ENCODE measurements at regions not wholly inside any gene's neighbourhood (a gene's known extent, or its start where the extent isn't known, plus 50 kb on each side); places are given as distances from the start of the nearest gene placed in this dataset.

DNA sequence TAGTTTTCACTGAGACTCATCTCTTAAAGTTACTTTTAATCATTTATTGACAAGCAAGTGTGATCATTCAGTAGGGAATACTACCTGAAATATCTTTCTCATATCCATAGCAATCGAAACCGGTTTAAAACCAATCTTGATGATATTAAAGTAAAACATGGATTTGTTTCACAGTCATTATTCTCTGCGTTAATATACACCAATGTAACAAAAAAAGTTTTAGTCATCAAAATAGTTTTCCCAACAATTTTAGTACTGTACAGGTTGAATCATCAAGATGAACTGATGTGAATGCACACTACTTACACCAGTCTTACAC, 137.0 kb upstream of the KRAS start:
- Histone ChIP-seq H3K4me1 (ENCODE audit: control insufficient read depth, insufficient read depth, low read length) (no peaks in the 10 kb centered on the region), H3K4me3 (ENCODE audit: low read depth, low read length) (no peak overlapping the region), H3K9me3 (ENCODE audit: control insufficient read depth, insufficient read depth, low read depth, low read length) (no peaks in the 10 kb centered on the region), H3K36me3 (ENCODE audit: control insufficient read depth in 2 of 2, insufficient read depth in 1 of 2, low read length in 2 of 2) (no peaks in the 10 kb centered on the region), H3K27ac (ENCODE audit: extremely low read depth, low read depth, low read length) (no peak overlapping the region)
- ChIA-PET CTCF (interaction anchor here (0.6 to 1.7 kb wide), 30 partner anchors 9 to 624 kb away, joined by 3 to 18 read pairs (median 3); partner anchors contain the start of genes DNAI7 and ETFRF1), POLR2A (interaction anchor here (0.5 to 1.0 kb wide), 3 partner anchors 193 to 1446 kb away, joined by 3 to 6 read pairs (median 5); partner anchors contain the start of genes DNAI7 and ETFRF1)
- no peak for TF ChIP-seq ZNF529 (tag by site-specific recombination; IDR thresholded peaks at IDR 0.05; ENCODE audit: insufficient replicate concordance)
- TF ChIP-seq, protein P1, sequence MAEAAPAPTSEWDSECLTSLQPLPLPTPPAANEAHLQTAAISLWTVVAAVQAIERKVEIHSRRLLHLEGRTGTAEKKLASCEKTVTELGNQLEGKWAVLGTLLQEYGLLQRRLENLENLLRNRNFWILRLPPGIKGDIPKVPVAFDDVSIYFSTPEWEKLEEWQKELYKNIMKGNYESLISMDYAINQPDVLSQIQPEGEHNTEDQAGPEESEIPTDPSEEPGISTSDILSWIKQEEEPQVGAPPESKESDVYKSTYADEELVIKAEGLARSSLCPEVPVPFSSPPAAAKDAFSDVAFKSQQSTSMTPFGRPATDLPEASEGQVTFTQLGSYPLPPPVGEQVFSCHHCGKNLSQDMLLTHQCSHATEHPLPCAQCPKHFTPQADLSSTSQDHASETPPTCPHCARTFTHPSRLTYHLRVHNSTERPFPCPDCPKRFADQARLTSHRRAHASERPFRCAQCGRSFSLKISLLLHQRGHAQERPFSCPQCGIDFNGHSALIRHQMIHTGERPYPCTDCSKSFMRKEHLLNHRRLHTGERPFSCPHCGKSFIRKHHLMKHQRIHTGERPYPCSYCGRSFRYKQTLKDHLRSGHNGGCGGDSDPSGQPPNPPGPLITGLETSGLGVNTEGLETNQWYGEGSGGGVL (tag by site-specific recombination; IDR thresholded peaks at IDR 0.05), result no peak
- no peak for TF ChIP-seq ZNF791 (tag by site-specific recombination; IDR thresholded peaks at IDR 0.05)
- TF ChIP-seq, protein P2, sequence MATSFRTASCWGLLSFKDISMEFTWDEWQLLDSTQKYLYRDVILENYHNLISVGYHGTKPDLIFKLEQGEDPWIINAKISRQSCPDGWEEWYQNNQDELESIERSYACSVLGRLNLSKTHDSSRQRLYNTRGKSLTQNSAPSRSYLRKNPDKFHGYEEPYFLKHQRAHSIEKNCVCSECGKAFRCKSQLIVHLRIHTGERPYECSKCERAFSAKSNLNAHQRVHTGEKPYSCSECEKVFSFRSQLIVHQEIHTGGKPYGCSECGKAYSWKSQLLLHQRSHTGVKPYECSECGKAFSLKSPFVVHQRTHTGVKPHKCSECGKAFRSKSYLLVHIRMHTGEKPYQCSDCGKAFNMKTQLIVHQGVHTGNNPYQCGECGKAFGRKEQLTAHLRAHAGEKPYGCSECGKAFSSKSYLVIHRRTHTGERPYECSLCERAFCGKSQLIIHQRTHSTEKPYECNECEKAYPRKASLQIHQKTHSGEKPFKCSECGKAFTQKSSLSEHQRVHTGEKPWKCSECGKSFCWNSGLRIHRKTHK (tag by site-specific recombination; IDR thresholded peaks at IDR 0.05), result no peak
- no peak for TF ChIP-seq ZNF391 (tag by site-specific recombination; IDR thresholded peaks at IDR 0.05; ENCODE audit: borderline replicate concordance, low read depth)
- no peak for TF ChIP-seq ZNF148 (tag by site-specific recombination; IDR thresholded peaks at IDR 0.05; ENCODE audit: borderline replicate concordance)
- TF ChIP-seq ZNF132 (tag by site-specific recombination; IDR thresholded peaks at IDR 0.05; ENCODE audit: borderline replicate concordance), result no peak
- no peak for TF ChIP-seq ZNF24 (tag by site-specific recombination; IDR thresholded peaks at IDR 0.05)
- no peak for TF ChIP-seq ZNF843 (tag by site-specific recombination; IDR thresholded peaks at IDR 0.05)
- TF ChIP-seq ZNF473 (tag by site-specific recombination; IDR thresholded peaks at IDR 0.05), result no peak
- no peak for TF ChIP-seq ZNF629 (tag by site-specific recombination; IDR thresholded peaks at IDR 0.05)

DNA sequence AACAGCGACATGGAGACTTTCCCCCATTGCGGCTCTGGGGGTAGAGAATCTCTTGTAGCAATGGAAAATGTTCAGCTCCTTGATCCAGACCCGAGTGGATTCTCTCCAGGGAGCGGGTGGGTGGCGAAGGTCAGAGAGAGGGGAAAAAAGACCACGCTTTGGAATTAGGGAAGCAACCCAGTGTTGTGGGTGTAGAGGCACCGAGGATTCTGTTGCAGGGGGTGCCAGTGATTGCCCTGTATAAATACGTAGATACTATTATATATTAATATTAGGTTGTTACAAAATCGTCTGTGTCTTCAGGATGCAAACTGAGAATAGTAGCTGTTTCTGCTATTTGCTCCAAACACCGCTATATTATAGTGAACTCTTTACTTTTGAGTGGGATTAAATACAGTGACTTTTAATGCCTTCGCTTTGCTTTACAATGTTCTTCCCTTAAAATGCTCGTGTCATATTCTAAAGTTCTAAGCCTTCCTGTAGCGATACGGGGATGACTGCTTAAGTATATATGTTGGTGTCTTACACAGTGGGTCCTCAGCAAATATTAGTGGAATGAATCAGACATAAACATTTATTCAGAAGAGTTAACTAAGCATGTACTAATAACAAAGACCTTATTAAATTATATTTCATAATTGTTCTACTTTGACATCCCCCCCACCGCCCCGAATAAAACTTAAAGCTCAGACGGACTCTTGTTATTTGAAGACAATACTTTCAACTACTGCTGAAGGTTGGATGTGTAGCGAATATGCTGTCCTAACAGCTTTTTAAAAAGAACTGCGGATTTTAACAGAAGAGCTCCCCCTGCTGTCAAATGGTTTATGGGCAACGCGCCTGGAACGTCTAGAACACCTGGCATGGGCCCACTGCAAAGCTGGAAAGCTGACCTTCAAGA, 136.4 kb upstream of the KRAS start:
- Histone ChIP-seq H3K36me3 (ENCODE audit: control insufficient read depth in 2 of 2, insufficient read depth in 1 of 2, low read length in 2 of 2) (no peaks in the 10 kb centered on the region), H3K27ac (ENCODE audit: extremely low read depth, low read depth, low read length) (peak overlapping the region; percentile 75; the same call in 1 of the 2 replicates), H3K4me1 (ENCODE audit: control insufficient read depth, insufficient read depth, low read length) (no peaks in the 10 kb centered on the region), H3K9me3 (ENCODE audit: control insufficient read depth, insufficient read depth, low read depth, low read length) (no peaks in the 10 kb centered on the region), H3K4me3 (ENCODE audit: low read depth, low read length) (peak overlapping the region; percentile 72)
- POLR2A ChIA-PET, result interaction anchor here (0.5 to 1.0 kb wide), 3 partner anchors 192 to 1446 kb away, joined by 3 to 6 read pairs (median 5); partner anchors contain the start of genes DNAI7 and ETFRF1
- CTCF ChIA-PET, result interaction anchor here (0.6 to 1.7 kb wide), 29 partner anchors 9 to 796 kb away, joined by 3 to 18 read pairs (median 3); partner anchors contain the start of genes DNAI7, ETFRF1 and KRAS
- TF ChIP-seq ZNF138 (tag by site-specific recombination; IDR thresholded peaks at IDR 0.05; ENCODE audit: borderline replicate concordance) (no peak), ZNF133 (tag by site-specific recombination; IDR thresholded peaks at IDR 0.05) (no peak), ZNF670 (tag by site-specific recombination; IDR thresholded peaks at IDR 0.05; ENCODE audit: low read depth) (no peak), INSM2 (tag by site-specific recombination; IDR thresholded peaks at IDR 0.05) (no peak), ZNF366 (tag by site-specific recombination; conservative IDR thresholded peaks at IDR 0.05) (peak; percentile 36), AEBP2 (tag by site-specific recombination; IDR thresholded peaks at IDR 0.05; ENCODE audit: borderline replicate concordance) (no peak), ZNF473 (tag by site-specific recombination; IDR thresholded peaks at IDR 0.05) (no peak), TCF7L2 (IDR thresholded peaks at IDR 0.05; ENCODE audit: borderline replicate concordance, low read depth, low read length) (no peak), ZNF76 (tag by site-specific recombination; IDR thresholded peaks at IDR 0.05; ENCODE audit: borderline replicate concordance, low read depth) (no peak)
- TF ChIP-seq, protein P3, sequence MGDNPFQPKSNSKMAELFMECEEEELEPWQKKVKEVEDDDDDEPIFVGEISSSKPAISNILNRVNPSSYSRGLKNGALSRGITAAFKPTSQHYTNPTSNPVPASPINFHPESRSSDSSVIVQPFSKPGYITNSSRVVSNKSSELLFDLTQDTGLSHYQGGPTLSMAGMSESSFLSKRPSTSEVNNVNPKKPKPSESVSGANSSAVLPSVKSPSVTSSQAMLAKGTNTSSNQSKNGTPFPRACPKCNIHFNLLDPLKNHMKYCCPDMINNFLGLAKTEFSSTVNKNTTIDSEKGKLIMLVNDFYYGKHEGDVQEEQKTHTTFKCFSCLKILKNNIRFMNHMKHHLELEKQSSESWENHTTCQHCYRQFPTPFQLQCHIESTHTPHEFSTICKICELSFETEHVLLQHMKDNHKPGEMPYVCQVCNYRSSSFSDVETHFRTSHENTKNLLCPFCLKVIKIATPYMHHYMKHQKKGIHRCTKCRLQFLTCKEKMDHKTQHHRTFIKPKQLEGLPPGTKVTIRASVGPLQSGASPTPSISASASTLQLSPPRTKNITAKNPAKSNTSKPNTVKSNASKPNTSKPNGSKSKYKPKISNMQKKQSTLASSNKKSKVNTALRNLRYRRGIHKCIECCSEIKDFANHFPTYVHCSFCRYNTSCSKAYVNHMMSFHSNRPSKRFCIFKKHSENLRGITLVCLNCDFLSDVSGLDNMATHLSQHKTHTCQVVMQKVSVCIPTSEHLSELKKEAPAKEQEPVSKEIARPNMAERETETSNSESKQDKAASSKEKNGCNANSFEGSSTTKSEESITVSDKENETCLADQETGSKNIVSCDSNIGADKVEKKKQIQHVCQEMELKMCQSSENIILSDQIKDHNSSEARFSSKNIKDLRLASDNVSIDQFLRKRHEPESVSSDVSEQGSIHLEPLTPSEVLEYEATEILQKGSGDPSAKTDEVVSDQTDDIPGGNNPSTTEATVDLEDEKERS (tag by site-specific recombination; IDR thresholded peaks at IDR 0.05), result no peak
